ENCODE measurements at regions not wholly inside any gene's neighbourhood (a gene's known extent, or its start where the extent isn't known, plus 50 kb on each side); places are given as distances from the start of the nearest gene placed in this dataset.
A peak's percentile ranks its signal among the peaks of the same experiment; 100 is the strongest.

DNA sequence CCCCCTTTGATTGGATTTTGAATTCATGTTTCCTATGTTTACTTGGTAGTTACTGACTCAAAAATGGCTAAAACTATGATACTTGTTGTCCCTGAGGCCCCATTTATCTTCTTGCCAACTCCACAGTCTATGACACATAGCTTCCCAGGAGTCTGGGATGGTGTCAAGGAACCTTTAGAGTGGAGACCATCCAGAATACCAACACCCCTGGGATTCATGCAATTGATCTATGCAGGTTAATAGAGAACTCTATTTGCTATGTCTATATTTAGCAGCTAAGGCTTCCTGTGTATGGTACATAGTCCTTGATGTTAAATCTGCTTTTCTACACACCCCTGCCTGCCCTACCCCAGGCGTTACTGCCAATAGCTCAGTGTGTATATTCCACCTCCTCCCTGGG is 218.5 kb upstream of the HDAC4 start:
- Mint-ChIP-seq H3K27ac (ENCODE audit: unreplicated experiment) (no peak overlapping the region), H3K27me3 (ENCODE audit: low read depth) (peaks cover 3% of the 10 kb centered on the region)

DNA sequence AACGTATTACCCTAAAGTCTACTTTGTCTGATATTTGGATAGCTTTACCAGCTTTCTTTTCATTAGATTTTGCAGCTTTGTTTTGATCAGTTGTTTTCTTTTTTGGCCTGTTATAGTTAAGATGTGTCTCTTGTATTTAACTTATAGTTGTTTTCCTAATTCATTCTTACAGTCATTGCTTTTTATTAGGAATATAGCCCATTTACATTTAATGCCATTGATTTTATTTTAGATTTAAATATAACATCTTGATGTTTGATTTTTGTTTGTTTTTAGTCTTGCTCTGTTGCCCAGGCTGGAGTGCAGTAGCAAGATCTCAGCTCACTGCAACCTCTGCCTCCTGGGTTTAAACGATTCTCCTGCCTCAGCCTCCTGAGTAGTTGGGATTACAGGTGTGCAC is 215.9 kb upstream of the HDAC4 start:
- peaks cover 5% of the 10 kb centered on the region for H3K27me3 Mint-ChIP-seq (ENCODE audit: low read depth)
- H3K9me3 Mint-ChIP-seq (ENCODE audit: low read depth): peaks cover 22% of the 10 kb centered on the region
- TF ChIP-seq, protein P1, sequence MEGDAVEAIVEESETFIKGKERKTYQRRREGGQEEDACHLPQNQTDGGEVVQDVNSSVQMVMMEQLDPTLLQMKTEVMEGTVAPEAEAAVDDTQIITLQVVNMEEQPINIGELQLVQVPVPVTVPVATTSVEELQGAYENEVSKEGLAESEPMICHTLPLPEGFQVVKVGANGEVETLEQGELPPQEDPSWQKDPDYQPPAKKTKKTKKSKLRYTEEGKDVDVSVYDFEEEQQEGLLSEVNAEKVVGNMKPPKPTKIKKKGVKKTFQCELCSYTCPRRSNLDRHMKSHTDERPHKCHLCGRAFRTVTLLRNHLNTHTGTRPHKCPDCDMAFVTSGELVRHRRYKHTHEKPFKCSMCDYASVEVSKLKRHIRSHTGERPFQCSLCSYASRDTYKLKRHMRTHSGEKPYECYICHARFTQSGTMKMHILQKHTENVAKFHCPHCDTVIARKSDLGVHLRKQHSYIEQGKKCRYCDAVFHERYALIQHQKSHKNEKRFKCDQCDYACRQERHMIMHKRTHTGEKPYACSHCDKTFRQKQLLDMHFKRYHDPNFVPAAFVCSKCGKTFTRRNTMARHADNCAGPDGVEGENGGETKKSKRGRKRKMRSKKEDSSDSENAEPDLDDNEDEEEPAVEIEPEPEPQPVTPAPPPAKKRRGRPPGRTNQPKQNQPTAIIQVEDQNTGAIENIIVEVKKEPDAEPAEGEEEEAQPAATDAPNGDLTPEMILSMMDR (IDR thresholded peaks at IDR 0.05): no peak
- H3K4me1 Mint-ChIP-seq (ENCODE audit: low read depth): no peaks in the 10 kb centered on the region
- H3K4me3 Mint-ChIP-seq (ENCODE audit: unreplicated experiment): no peak overlapping the region
- no peak overlapping the region for H3K27ac Mint-ChIP-seq (ENCODE audit: unreplicated experiment)
- peaks cover 4% of the 10 kb centered on the region for H3K36me3 Mint-ChIP-seq (ENCODE audit: low read depth)
- DNase-seq (ENCODE audit: low spot score): no peak

More for the DNA sequence above, 218.5 kb upstream of the HDAC4 start:
- H3K9me3 Mint-ChIP-seq (ENCODE audit: low read depth): peaks cover 22% of the 10 kb centered on the region
- peaks cover 4% of the 10 kb centered on the region for H3K36me3 Mint-ChIP-seq (ENCODE audit: low read depth)
- DNase-seq (ENCODE audit: low spot score): no peak
- TF ChIP-seq, protein P1 (IDR thresholded peaks at IDR 0.05): no peak
- H3K4me1 Mint-ChIP-seq (ENCODE audit: low read depth): no peaks in the 10 kb centered on the region
- no peak overlapping the region for H3K4me3 Mint-ChIP-seq (ENCODE audit: unreplicated experiment)

DNA sequence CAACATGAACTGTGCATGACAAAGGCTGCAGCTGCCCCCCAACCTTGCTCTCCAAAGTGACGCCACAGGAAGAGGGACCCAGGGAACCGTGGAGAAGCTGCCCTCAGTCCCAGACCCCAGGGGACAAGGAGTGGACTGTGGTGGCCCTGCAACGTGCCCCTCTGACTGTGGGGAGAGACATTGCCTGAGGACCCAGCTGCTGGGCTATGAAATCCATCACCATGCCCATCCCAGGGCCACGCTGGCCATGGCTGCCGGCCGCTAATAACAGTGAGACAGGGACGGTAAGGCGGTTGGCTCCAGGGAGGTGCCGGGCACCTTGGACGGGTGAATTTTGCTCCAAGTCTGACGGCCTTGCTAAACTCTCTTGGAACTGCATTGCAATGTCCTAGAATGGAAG is 211.3 kb upstream of the HDAC4 start:
- Mint-ChIP-seq H3K9me3 (ENCODE audit: low read depth) (peaks cover 7% of the 10 kb centered on the region), H3K4me1 (ENCODE audit: low read depth) (no peaks in the 10 kb centered on the region), H3K27ac (ENCODE audit: unreplicated experiment) (peak overlapping the region; percentile 41), H3K36me3 (ENCODE audit: low read depth) (no peaks in the 10 kb centered on the region), H3K27me3 (ENCODE audit: low read depth) (peaks cover 19% of the 10 kb centered on the region), H3K4me3 (ENCODE audit: unreplicated experiment) (no peak overlapping the region)
- TF ChIP-seq, protein P1 (IDR thresholded peaks at IDR 0.05): no peak
- DNase-seq (ENCODE audit: low spot score): peak; percentile 61

DNA sequence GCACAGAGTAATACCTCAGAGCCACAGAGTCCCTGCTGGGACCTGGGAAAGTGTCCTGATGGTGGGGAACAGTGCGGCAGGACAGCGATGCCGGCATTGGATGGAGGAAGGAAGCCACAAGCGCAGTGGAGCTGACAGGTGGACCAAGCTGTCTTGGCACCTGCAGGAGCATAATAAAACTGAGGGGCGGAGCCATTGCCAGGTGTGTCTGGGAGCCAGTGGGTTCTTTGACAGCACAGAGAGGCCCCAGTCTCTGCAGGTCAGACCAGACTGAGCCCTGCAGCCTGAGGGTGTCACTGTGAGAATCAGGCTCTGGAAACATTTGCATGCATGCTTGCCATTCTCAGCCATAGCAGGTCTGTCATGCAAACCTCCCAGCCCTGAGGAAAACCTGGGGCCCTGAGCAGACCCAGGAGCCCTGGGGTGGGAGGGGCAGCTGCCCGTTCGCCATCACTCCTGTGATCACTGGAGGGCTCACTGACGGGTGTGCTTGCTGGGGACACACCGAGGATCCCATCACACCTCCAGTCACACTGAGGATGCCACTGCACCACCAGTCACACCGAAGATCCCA is 210.5 kb upstream of the HDAC4 start:
- Mint-ChIP-seq H3K27ac (ENCODE audit: unreplicated experiment) (no peak overlapping the region), H3K27me3 (ENCODE audit: low read depth) (peaks cover 19% of the 10 kb centered on the region), H3K4me1 (ENCODE audit: low read depth) (no peaks in the 10 kb centered on the region), H3K9me3 (ENCODE audit: low read depth) (peaks cover 7% of the 10 kb centered on the region), H3K36me3 (ENCODE audit: low read depth) (no peaks in the 10 kb centered on the region), H3K4me3 (ENCODE audit: unreplicated experiment) (no peak overlapping the region)
- DNase-seq (ENCODE audit: low spot score): peak; percentile 58
- TF ChIP-seq, protein P1 (IDR thresholded peaks at IDR 0.05): no peak

DNA sequence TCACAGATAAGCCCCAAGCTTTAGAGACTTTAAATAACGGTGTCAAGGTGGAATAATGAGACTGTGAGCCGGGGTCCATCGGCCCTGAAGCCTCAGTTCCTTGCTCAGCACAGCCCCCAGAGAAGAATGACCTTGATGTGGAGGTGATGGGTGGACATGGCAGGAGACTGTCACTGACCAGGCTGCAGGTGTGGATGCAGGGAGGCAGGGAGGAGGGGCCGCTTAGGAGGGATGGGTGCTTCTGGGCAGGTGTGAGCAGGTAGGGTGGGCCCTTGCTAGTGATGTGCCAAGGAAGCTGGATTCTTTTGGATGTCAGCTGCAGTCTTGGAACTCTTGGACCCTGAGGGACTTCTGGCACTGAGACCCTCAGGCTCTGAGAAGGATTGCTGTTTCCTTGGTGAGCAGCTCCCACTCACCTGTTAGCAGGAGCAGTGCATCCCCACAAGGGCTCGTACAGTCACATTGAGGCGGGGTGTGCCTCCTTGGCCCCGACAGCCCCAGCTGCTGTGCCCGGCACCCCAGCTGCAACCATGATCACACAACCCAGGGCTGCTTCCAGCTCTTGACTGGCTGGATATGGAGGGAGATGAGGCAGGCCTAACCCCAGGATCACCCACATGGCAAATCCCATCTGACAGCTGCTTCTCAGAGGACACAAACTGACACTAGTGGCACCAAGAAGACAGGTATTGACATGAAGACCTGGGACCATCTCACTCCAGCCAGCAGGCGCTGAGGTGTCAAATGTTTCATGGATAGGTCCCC is 209.8 kb upstream of the HDAC4 start:
- H3K36me3 Mint-ChIP-seq (ENCODE audit: low read depth): no peaks in the 10 kb centered on the region
- H3K27me3 Mint-ChIP-seq (ENCODE audit: low read depth): peaks cover 19% of the 10 kb centered on the region
- H3K9me3 Mint-ChIP-seq (ENCODE audit: low read depth): peaks cover 7% of the 10 kb centered on the region
- peak; percentile 47 for DNase-seq (ENCODE audit: low spot score)
- H3K4me1 Mint-ChIP-seq (ENCODE audit: low read depth): no peaks in the 10 kb centered on the region
- H3K27ac Mint-ChIP-seq (ENCODE audit: unreplicated experiment): no peak overlapping the region
- TF ChIP-seq, protein P1 (IDR thresholded peaks at IDR 0.05): no peak
- H3K4me3 Mint-ChIP-seq (ENCODE audit: unreplicated experiment): no peak overlapping the region

Data from chondrocyte (in vitro differentiated cells).